Stimulated activated CD8-positive, alpha-beta memory T cell treated with anti-CD3 and anti-CD28 coated beads, Interleukin-7, amount 100 ng/mL, for 1 hour (primary cell): ENCODE measurements at regions not wholly inside any gene's neighbourhood (a gene's known extent, or its start where the extent isn't known, plus 50 kb on each side); places are given as distances from the start of the nearest gene placed in this dataset.
"Not testable (repeated sequence)": the region's sequence is repeated elsewhere in the genome, so short reads cannot be mapped to it uniquely, and the experiment has no call there.

Experiments used
- DNase-seq, 2 donors: peaks; one replicate each; pipeline ENCODE4 v3.0.0-alpha.2; 2020; ENCODE audit warnings: low read depth in 2 of 2

GRCh38 chr3:66629150-66629981, 128.5 kb upstream of the LRIG1 start:
- DNase-seq: no peak

- no peak for DNase-seq
Measured at GRCh38 chr3:66629982-66630368, 129.2 kb upstream of the LRIG1 start.

- no peak for DNase-seq
Measured at GRCh38 chr3:66633402-66634381, 132.9 kb upstream of the LRIG1 start.

GRCh38 chr3:66638717-66639116, 137.9 kb upstream of the LRIG1 start:
- DNase-seq: no peak

GRCh38 chr3:66639809-66640356, 139.1 kb upstream of the LRIG1 start:
- no peak for DNase-seq

GRCh38 chr3:66642019-66642418, 141.2 kb upstream of the LRIG1 start:
- DNase-seq: no peak

GRCh38 chr3:66642484-66642883, 141.7 kb upstream of the LRIG1 start:
- DNase-seq: no peak

- no peak for DNase-seq
Measured at GRCh38 chr3:66644549-66644948, 143.7 kb upstream of the LRIG1 start.

- no peak for DNase-seq
Measured at GRCh38 chr3:66648975-66649374, 148.2 kb upstream of the LRIG1 start.

- DNase-seq: not testable (repeated sequence)
Measured at GRCh38 chr3:66651520-66651919, 150.7 kb upstream of the LRIG1 start.

- DNase-seq: not testable (repeated sequence)
Measured at GRCh38 chr3:66652100-66652499, 151.3 kb upstream of the LRIG1 start.

- no peak for DNase-seq
Measured at GRCh38 chr3:66655044-66655443, 154.2 kb upstream of the LRIG1 start.

- no peak for DNase-seq
Measured at GRCh38 chr3:66655671-66656070, 154.8 kb upstream of the LRIG1 start.

GRCh38 chr3:66656609-66657008, 155.8 kb upstream of the LRIG1 start:
- DNase-seq: no peak

- DNase-seq: no peak
Measured at GRCh38 chr3:66659056-66659455, 158.2 kb upstream of the LRIG1 start.

GRCh38 chr3:66661628-66662027, 160.8 kb upstream of the LRIG1 start:
- DNase-seq: no peak

GRCh38 chr3:66662894-66663293, 162.1 kb upstream of the LRIG1 start:
- DNase-seq: no peak

- no peak for DNase-seq
Measured at GRCh38 chr3:66665021-66665695, 164.3 kb upstream of the LRIG1 start.

GRCh38 chr3:66666362-66666761, 165.5 kb upstream of the LRIG1 start:
- no peak for DNase-seq

- no peak for DNase-seq
Measured at GRCh38 chr3:66667263-66667662, 166.4 kb upstream of the LRIG1 start.

GRCh38 chr3:66671291-66671690, 170.5 kb upstream of the LRIG1 start:
- no peak for DNase-seq

GRCh38 chr3:66672830-66673229, 172.0 kb upstream of the LRIG1 start:
- no peak for DNase-seq
